Ureter (tissue), 1 donor: ENCODE measurements at regions not wholly inside any gene's neighbourhood (a gene's known extent, or its start where the extent isn't known, plus 50 kb on each side); places are given as distances from the start of the nearest gene placed in this dataset.

Experiments used
- DNase-seq: peaks from one replicate; pipeline ENCODE4 v3.0.0-alpha.2; 2020; ENCODE audit warnings: low spot score
- donor health status: DM: yes; HTN: yes; CAD: no.

DNA sequence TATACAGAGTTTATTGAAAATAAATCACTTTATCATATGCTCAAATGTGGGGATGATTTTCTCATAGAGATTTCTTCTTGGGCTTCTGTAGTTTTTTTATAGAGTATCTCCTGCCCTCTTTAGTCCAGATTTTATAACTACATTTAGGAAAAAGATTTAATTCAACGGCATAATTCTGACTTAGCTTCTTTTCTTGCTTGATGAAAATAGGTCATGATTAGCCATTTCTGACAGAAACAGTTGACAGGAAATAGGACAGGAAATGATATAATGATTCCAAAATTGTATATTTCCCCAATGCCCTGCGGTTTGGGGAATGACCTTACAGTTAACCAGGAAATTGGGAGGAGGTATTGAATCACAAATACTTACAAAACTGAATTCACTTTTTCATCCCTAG lies 1531.9 kb upstream of the ACVR2A start:
- DNase-seq = no peak

DNA sequence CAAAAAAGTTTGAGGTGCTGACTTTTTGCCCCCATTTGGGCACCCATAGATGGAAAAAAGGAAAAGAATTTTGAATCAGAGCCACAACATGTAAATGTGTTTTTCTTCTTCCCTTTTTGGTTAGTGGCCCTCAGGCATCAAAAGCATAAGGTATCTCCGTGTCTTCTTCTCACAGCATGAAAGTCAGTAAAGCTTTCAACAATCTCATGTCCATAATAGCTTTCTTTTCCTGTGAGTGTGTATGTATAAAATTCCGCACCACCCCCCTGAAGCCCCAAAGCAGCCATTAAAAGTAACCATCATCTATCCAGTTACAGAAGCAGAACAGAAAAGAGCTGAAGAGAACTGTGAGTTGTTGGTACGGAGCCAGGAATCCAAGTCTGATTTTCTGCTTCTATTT lies 1539.7 kb upstream of the ACVR2A start:
- DNase-seq = no peak

DNA sequence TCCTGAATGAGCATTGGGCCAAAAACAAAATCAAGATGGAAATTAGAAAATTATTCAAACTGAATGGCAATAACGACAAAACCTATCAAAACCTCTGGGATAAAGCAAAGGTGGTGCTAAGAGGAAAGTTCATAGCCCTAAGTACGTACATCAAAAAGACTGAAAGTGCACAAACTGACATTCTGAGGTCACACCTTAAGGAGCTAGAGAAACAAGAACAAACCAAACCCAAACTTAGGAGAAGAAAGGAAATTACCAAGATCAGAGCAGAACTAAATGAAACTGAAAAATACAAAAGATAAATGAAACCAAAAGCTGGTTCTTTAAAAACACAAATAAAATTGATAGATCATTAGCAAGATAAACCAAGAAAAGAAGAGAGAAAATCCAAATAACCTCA lies 1543.5 kb upstream of the ACVR2A start:
- no peak for DNase-seq

GRCh38 chr2:146295080-146295670 lies 1549.7 kb upstream of the ACVR2A start:
- no peak for DNase-seq

DNA sequence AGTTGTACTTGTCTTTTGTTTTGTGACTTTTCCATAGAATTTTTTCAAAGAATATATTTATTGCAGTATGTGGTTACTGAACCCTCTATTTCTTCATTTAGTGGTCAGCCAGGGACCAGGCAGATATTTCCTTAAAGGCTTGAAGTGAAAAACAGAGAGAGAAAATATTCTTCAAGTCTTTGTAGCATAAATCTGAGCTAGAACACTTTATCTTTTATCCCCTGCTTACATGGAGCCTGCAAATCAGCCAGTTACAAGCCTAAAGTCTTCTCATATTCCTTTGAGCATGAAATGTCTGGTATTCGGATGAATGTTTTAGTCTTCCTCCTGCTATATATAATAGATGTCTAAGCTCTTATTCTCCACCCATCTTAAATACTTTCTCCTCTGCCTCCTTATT lies 1557.5 kb upstream of the ACVR2A start:
- no peak for DNase-seq

- DNase-seq = no peak
These were observed 1565.9 kb upstream of the ACVR2A start for GRCh38 chr2:146278881-146279280.

DNA sequence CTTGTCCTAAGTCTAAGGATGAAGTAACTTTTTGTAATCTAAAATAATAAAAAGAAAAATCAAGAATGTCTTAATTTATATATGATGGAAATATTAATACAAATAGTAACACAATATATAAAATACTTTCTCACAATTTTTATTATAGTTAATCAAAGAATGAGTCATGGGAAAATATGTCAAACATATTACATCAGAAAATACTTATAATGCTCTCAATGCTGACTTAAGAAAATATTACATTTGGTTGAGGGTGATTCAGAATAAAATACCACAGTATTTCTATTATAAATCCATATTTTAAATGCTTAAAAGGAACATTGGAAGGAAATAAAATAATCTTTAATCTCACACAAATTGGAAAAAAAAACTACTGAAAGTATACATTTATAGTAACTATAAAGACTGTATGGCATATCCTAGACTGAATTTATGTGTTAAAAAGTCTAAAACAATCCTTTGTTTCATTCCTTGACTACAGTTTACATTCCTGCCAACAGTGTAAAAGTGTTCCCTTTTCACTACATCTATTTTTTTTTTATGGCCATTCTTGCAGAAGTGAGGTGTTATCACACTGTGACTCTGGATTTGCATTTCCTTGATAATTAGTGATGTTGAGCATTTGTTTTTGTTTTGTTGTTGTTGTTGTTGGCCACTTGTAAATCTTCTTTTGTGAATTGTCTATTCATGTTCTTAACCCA lies 1573.5 kb upstream of the ACVR2A start:
- no peak for DNase-seq

GRCh38 chr2:146270618-146271017 lies 1574.2 kb upstream of the ACVR2A start:
- no peak for DNase-seq

GRCh38 chr2:146267093-146267492 lies 1577.7 kb upstream of the ACVR2A start:
- no peak for DNase-seq

DNA sequence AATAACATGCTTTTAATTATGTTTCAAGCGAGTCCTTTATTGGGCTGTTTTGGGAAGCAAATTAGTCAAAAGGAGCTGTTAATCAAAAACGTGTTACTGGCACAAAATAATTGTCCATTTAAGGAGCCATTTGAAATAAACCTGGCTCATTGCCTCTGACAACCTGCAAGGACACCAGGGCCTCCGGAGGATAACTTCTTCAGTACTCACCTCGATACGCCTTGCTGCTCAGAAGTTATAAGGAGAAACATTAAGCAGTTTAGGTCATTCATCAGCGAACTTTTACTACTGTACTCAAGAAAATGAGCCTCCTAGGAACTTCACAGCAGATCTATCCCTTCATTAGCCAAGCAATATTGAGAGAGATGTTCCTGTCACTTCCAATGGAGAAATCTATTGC lies 1579.2 kb upstream of the ACVR2A start:
- no peak for DNase-seq

GRCh38 chr2:146262606-146263005 lies 1582.2 kb upstream of the ACVR2A start:
- DNase-seq = no peak

DNA sequence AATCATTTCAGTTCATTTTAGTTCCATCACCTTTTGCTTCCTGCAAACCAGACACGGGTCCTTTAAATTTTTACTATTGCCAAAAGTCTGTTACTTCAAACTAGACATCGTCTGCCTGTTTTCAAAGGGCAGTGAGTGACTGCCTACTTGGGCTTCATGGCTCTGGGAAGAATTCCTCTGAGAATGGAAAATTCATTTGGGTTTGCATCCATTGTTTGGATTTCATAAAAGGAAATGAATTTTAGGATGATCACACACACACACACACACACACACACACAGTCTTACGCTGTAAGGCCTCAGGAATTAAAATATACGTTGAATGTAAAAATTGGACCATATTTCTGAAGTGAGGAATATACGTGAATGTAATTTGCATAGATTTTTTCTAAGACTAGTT lies 1584.3 kb upstream of the ACVR2A start:
- no peak for DNase-seq

- no peak for DNase-seq
These were observed 1585.0 kb upstream of the ACVR2A start for GRCh38 chr2:146259816-146260215.

- no peak for DNase-seq
These were observed 1586.8 kb upstream of the ACVR2A start for GRCh38 chr2:146258071-146258470.

- DNase-seq = no peak
These were observed 1592.7 kb upstream of the ACVR2A start for GRCh38 chr2:146252119-146252518.

GRCh38 chr2:146251328-146251727 lies 1593.5 kb upstream of the ACVR2A start:
- DNase-seq = no peak

DNA sequence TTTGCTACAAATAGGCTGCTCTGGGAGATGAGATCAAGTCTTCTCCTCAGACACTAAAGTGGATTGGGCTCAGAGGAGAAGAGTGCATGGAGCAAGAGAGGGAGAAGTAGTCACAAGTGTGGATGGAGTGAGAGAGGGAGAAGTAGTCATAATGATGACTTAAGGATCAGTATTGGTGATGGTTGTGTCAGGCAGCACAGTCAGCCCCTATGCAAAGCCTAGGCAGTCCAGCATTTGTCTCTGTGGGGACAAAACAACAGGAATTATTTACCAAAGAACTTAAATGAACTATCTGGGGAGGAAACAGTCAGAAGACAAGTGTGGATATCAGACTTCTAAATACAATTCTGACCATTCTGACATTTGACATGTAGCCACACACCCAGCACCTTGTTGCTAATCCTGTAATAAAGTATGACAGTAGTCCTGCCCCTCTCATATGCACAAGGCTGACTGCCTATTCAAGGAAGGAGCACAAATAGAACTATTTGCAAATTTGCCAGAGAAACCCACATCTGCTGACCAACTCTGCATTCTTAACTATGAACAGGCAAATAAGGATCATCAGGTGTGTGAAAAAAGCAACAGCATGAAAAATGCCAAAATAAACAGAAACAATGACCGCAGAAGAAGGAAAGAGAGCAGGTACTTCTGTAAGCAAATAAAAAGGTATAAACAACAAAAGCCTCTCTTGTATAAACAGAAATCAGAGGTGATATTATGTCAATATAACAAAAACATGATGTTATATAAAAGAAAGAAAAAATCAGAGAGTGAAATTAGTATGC lies 1597.9 kb upstream of the ACVR2A start:
- no peak for DNase-seq

- no peak for DNase-seq
These were observed 1598.7 kb upstream of the ACVR2A start for GRCh38 chr2:146246002-146246735.

DNA sequence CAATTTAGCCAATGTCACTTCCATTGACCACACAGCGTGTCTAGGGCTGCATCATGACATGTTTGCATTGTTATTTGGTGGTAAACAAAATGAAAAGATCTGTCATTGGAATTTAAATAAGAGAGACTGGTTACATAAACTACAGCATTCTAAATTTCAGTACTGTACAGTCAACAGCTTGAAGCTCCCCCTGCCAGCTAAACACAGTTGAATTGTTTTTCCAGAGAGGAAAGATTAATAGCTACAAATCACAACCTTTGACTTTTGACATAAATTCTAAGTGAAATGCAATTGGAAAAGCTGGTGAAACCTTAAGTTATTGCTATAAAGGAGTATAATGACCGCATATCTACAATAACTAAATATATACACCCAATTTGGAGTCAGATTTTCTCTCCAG lies 1600.0 kb upstream of the ACVR2A start:
- DNase-seq = no peak

DNA sequence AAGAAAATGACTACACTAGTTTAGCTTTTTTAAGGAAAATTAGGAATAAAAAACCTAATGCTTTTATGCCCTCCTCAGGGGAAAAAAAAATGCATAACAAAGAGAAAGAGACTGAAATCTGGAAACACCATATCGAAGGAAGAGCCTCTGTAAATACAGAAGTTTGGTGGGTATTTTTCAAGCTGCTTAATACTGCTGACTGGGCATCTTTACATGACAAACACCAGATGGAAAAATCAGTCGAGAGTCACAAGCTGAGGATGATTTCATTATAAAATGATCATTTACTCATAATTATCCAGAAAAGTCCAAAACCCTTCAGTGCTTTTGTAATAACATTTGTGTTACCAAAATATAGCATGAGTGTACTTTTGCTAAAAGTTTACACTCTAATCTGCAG lies 1600.7 kb upstream of the ACVR2A start:
- DNase-seq = no peak

- no peak for DNase-seq
These were observed 1603.8 kb upstream of the ACVR2A start for GRCh38 chr2:146241023-146241422.

- DNase-seq = no peak
These were observed 1604.4 kb upstream of the ACVR2A start for GRCh38 chr2:146240391-146240790.
